ENCODE measurements at regions not wholly inside any gene's neighbourhood (a gene's known extent, or its start where the extent isn't known, plus 50 kb on each side); places are given as distances from the start of the nearest gene placed in this dataset.

GRCh38 chr5:104551628-104552027, 989.0 kb upstream of the NUDT12 start:
- TF ChIP-seq CTCF (IDR thresholded peaks at IDR 0.05 in 4 of 5, conservative IDR thresholded peaks at IDR 0.05 in 1 of 5) = no peak
- no peak for TF ChIP-seq POLR2A (IDR thresholded peaks at IDR 0.05)
